HCT116 (cell line): ENCODE measurements at regions not wholly inside any gene's neighbourhood (a gene's known extent, or its start where the extent isn't known, plus 50 kb on each side); places are given as distances from the start of the nearest gene placed in this dataset.

Source experiments
- ATAC-seq: fragments of 200-7000 bp; cut with Tn5 transposase; 2 replicates; pipeline ENCODE4 v1.9.1; 2020; ENCODE audit warnings: mild to moderate bottlenecking, moderate library complexity
- BruUV-seq: library from RNA; stranded (reverse); fragments of 400-500 nt; replicated peaks from 2 replicates; lab custom pipeline; 2021; lab: Mats Ljungman, UMichigan
- CTCF ChIA-PET: fragments of 300-600 bp; sonication (Branson Sonifier 250); formaldehyde crosslinking; loops from one replicate; lab custom pipeline; 2021; ENCODE audit warnings: antibody characterized with exemption; lab: Charles Lee
- POLR2A ChIA-PET: fragments of 300-600, 350-600 bp; sonication (Branson Sonifier 250); formaldehyde crosslinking; loops from one replicate; lab custom pipeline; 2021; ENCODE audit warnings: antibody characterized with exemption; lab: Charles Lee
- RAD21 ChIA-PET, 2 experiments: fragments of 300-600 bp; sonication (Branson Sonifier 250); formaldehyde crosslinking; loops; one replicate each; lab custom pipeline; 2023; ENCODE audit warnings: low total read pairs in 2 of 2; ENCODE audit not compliant: uncharacterized antibody in 2 of 2, unreplicated experiment in 2 of 2, low non-redundant PET in 1 of 2; lab: Charles Lee
- DNase-seq: peaks from one replicate; pipeline ENCODE4 v3.0.0-alpha.2; 2010; ENCODE audit warnings: low read depth, low spot score
- H2AFZ ChIP-seq: fragments of 200-600 bp; shearing (Covaris generic), sonication (generic); 2 replicates; pipeline ENCODE4 v1.6.1; 2017; ENCODE audit warnings: low read depth, mixed run types, mixed read lengths, antibody characterized with exemption, low read length; ENCODE audit not compliant: poor library complexity, severe bottlenecking
- H3K27ac ChIP-seq: 2 replicates; pipeline ENCODE4 v1.5.1; 2012; ENCODE audit warnings: low read depth, low read length
- H3K27me3 ChIP-seq: fragments of 200-600 bp; sonication (generic); 2 replicates; pipeline ENCODE4 v1.6.1; 2016; ENCODE audit warnings: mixed run types, low read length, mixed read lengths; ENCODE audit not compliant: insufficient read depth
- H3K36me3 ChIP-seq, 2 experiments: fragments of 200-500 bp in 1 of 2; fragments of 200-600 bp in 1 of 2; sonication (Bioruptor generic) in 1 of 2; sonication (generic) in 1 of 2; 2 replicates each; pipeline versions ENCODE4 v1.5.1 to v1.6.1; 2014 to 2016; ENCODE audit warnings: low read length in 2 of 2, inconsistent platforms in 1 of 2, mixed read lengths in 1 of 2, mixed run types in 1 of 2; ENCODE audit not compliant: insufficient read depth in 2 of 2, control insufficient read depth in 1 of 2
- H3K4me1 ChIP-seq, 2 experiments: fragments of 200-600 bp in 1 of 2; sonication (generic) in 1 of 2; 2 replicates each; pipeline versions ENCODE4 v1.5.1 to v1.6.1; 2012 to 2017; ENCODE audit warnings: low read length in 2 of 2, inconsistent platforms in 1 of 2, mild to moderate bottlenecking in 1 of 2, mixed read lengths in 1 of 2, mixed run types in 1 of 2, moderate library complexity in 1 of 2; ENCODE audit not compliant: insufficient read depth in 2 of 2, control insufficient read depth in 1 of 2
- H3K4me2 ChIP-seq: fragments of 200-600 bp; sonication (generic); 2 replicates; pipeline ENCODE4 v1.6.1; 2017; ENCODE audit warnings: mixed run types, low read length, mixed read lengths
- H3K4me3 ChIP-seq, 2 experiments: fragments of 200-600 bp in 1 of 2; sonication (generic) in 1 of 2; replicated peaks in 1 of 2; 2 replicates each; pipeline ENCODE4 v1.5.1; 2011 to 2016; ENCODE audit warnings: low read length in 2 of 2, control low read depth in 1 of 2, low read depth in 1 of 2, mild to moderate bottlenecking in 1 of 2, mixed read lengths in 1 of 2, mixed run types in 1 of 2
- H3K79me2 ChIP-seq: fragments of 200-600 bp; sonication (generic); 2 replicates; pipeline ENCODE4 v1.6.1; 2017; ENCODE audit warnings: mild to moderate bottlenecking, mixed run types, low read length, moderate library complexity, mixed read lengths; ENCODE audit not compliant: insufficient read depth
- H3K9ac ChIP-seq: fragments of 200-600 bp; sonication (generic); 2 replicates; pipeline ENCODE4 v1.6.1; 2016; ENCODE audit warnings: low read length, mixed read lengths
- H3K9me2 ChIP-seq: fragments of 200-600 bp; sonication (generic), shearing (Covaris generic); 2 replicates; pipeline ENCODE4 v1.6.1; 2017; ENCODE audit warnings: mixed run types, mild to moderate bottlenecking, moderate library complexity; ENCODE audit not compliant: insufficient read depth
- H3K9me3 ChIP-seq, 2 experiments: fragments of 200-500 bp in 1 of 2; fragments of 200-600 bp in 1 of 2; sonication (Bioruptor generic) in 1 of 2; sonication (generic) in 1 of 2; 2 replicates each; pipeline ENCODE4 v1.6.1; 2014 to 2017; ENCODE audit warnings: low read length in 2 of 2, mixed read lengths in 2 of 2, inconsistent platforms in 1 of 2, low read depth in 1 of 2, mild to moderate bottlenecking in 1 of 2, mixed run types in 1 of 2, moderate library complexity in 1 of 2; ENCODE audit not compliant: control insufficient read depth in 1 of 2, insufficient read depth in 1 of 2
- H4K20me1 ChIP-seq: fragments of 200-600 bp; sonication (generic), shearing (Covaris generic); 2 replicates; pipeline ENCODE4 v1.6.1; 2017; ENCODE audit warnings: mixed run types, mild to moderate bottlenecking, moderate library complexity; ENCODE audit not compliant: insufficient read depth
- CBX3 ChIP-seq: IDR thresholded peaks from 2 replicates; pipeline ENCODE4 v1.6.1; 2012; ENCODE audit warnings: low read depth
- CEBPB ChIP-seq: IDR thresholded peaks from 2 replicates; pipeline ENCODE4 v1.6.1; 2012; ENCODE audit warnings: low read depth
- CTCF ChIP-seq, 3 experiments: fragments of 200-600 bp in 1 of 3; sonication (generic) in 1 of 3; IDR thresholded peaks in 2 of 3; conservative IDR thresholded peaks in 1 of 3; 2 replicates each; pipeline ENCODE4 v1.5.1; 2012 to 2017; ENCODE audit warnings: low read depth in 2 of 3, low read length in 2 of 3, antibody characterized with exemption in 1 of 3, borderline replicate concordance in 1 of 3, control low read depth in 1 of 3, mild to moderate bottlenecking in 1 of 3, mixed read lengths in 1 of 3, mixed run types in 1 of 3, moderate library complexity in 1 of 3; ENCODE audit not compliant: insufficient read depth in 1 of 3
- ELF1 ChIP-seq: IDR thresholded peaks from 2 replicates; pipeline ENCODE4 v1.6.1; 2012; ENCODE audit warnings: low read depth, borderline replicate concordance
- EZH2 ChIP-seq: fragments of 200-600 bp; sonication (generic); IDR thresholded peaks from 2 replicates; pipeline ENCODE4 v1.6.1; 2017; ENCODE audit warnings: antibody characterized with exemption, mixed run types
- EZH2phosphoT487 ChIP-seq: fragments of 200-600 bp; IDR thresholded peaks from 2 replicates; pipeline ENCODE4 v1.6.1; 2018; ENCODE audit warnings: antibody characterized with exemption, borderline replicate concordance
- JUND ChIP-seq: IDR thresholded peaks from 2 replicates; pipeline ENCODE4 v1.6.1; 2012
- POLR2A ChIP-seq: IDR thresholded peaks from 2 replicates; pipeline ENCODE4 v1.7.0; 2011; ENCODE audit warnings: borderline replicate concordance; ENCODE audit not compliant: insufficient read depth, insufficient read length; ENCODE audit errors: extremely low read depth
- POLR2AphosphoS5 ChIP-seq: IDR thresholded peaks from 2 replicates; pipeline ENCODE4 v1.6.1; 2011; ENCODE audit warnings: mild to moderate bottlenecking, low read depth, low read length, moderate library complexity
- RAD21 ChIP-seq: IDR thresholded peaks from 2 replicates; pipeline ENCODE4 v1.6.1; 2012; ENCODE audit warnings: low read depth, mild to moderate bottlenecking
- SIN3A ChIP-seq: IDR thresholded peaks from 2 replicates; pipeline ENCODE4 v1.6.1; 2012; ENCODE audit warnings: low read depth
- SRF ChIP-seq: IDR thresholded peaks from 2 replicates; pipeline ENCODE4 v1.6.1; 2012; ENCODE audit warnings: low read depth
- ZFX ChIP-seq: fragments of 450-650 bp; IDR thresholded peaks from 2 replicates; pipeline ENCODE4 v1.6.1; 2017
- ZNF274 ChIP-seq: fragments of 200-500 bp; sonication (Bioruptor generic); IDR thresholded peaks from 2 replicates; pipeline ENCODE4 v1.6.1; 2014; ENCODE audit warnings: mild to moderate bottlenecking, low read depth, low read length, inconsistent platforms
- intact Hi-C: fragments of 100-400 bp; cut with micrococcal nuclease; formaldehyde crosslinking; loops from 2 replicates; pipeline ENCODE4 v1.10.0; 2022
- TF ChIP-seq, protein P1 (sequence below): IDR thresholded peaks from 2 replicates; pipeline ENCODE4 v1.6.1; 2012; ENCODE audit warnings: low read depth
- TF ChIP-seq, protein P2 (sequence below): IDR thresholded peaks from 2 replicates; pipeline ENCODE4 v1.6.1; 2012
- TF ChIP-seq, protein P3 (sequence below): IDR thresholded peaks from 2 replicates; pipeline ENCODE4 v1.6.1; 2012

GRCh38 chr5:44945743-44946142 lies 137.0 kb downstream of the MRPS30 start:
- Histone ChIP-seq H3K9ac (no peak overlapping the region), H3K4me2 (no peak overlapping the region), H3K9me3 (no peaks in the 10 kb centered on the region), H3K79me2 (no peaks in the 10 kb centered on the region), H3K36me3 (no peaks in the 10 kb centered on the region), H4K20me1 (no peaks in the 10 kb centered on the region), H2AFZ (peak overlapping the region; percentile 46), H3K27ac (no peak overlapping the region), H3K4me3 (no peak overlapping the region), H3K4me1 (peaks cover 0 to 3% of the 10 kb centered on the region in 2 experiments; a peak in 1 of 4 replicates), H3K9me2 (no peaks in the 10 kb centered on the region), H3K27me3 (no peaks in the 10 kb centered on the region)
- CTCF ChIA-PET: no interaction called here
- RAD21 ChIA-PET: no interaction called here
- no peak for DNase-seq
- intact Hi-C loops: no loop called here
- no TSS peak for BruUV-seq
- no peak for ATAC-seq
- TF ChIP-seq EZH2phosphoT487 (no peak), JUND (no peak), SIN3A (no peak), RAD21 (no peak), POLR2A (no peak), CTCF (IDR thresholded peaks at IDR 0.05 in 2 of 3, conservative IDR thresholded peaks at IDR 0.05 in 1 of 3; ENCODE audit: borderline replicate concordance in 1 of 3, insufficient read depth in 1 of 3, low read depth in 2 of 3, low read length in 2 of 3) (no peak), CBX3 (no peak), SRF (no peak), CEBPB (no peak), ELF1 (no peak), ZNF274 (no peak), POLR2AphosphoS5 (no peak), EZH2 (no peak), ZFX (no peak)
- TF ChIP-seq, protein P1, sequence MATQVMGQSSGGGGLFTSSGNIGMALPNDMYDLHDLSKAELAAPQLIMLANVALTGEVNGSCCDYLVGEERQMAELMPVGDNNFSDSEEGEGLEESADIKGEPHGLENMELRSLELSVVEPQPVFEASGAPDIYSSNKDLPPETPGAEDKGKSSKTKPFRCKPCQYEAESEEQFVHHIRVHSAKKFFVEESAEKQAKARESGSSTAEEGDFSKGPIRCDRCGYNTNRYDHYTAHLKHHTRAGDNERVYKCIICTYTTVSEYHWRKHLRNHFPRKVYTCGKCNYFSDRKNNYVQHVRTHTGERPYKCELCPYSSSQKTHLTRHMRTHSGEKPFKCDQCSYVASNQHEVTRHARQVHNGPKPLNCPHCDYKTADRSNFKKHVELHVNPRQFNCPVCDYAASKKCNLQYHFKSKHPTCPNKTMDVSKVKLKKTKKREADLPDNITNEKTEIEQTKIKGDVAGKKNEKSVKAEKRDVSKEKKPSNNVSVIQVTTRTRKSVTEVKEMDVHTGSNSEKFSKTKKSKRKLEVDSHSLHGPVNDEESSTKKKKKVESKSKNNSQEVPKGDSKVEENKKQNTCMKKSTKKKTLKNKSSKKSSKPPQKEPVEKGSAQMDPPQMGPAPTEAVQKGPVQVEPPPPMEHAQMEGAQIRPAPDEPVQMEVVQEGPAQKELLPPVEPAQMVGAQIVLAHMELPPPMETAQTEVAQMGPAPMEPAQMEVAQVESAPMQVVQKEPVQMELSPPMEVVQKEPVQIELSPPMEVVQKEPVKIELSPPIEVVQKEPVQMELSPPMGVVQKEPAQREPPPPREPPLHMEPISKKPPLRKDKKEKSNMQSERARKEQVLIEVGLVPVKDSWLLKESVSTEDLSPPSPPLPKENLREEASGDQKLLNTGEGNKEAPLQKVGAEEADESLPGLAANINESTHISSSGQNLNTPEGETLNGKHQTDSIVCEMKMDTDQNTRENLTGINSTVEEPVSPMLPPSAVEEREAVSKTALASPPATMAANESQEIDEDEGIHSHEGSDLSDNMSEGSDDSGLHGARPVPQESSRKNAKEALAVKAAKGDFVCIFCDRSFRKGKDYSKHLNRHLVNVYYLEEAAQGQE: no peak
- TF ChIP-seq, protein P2, sequence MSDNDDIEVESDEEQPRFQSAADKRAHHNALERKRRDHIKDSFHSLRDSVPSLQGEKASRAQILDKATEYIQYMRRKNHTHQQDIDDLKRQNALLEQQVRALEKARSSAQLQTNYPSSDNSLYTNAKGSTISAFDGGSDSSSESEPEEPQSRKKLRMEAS: no peak
- TF ChIP-seq, protein P3, sequence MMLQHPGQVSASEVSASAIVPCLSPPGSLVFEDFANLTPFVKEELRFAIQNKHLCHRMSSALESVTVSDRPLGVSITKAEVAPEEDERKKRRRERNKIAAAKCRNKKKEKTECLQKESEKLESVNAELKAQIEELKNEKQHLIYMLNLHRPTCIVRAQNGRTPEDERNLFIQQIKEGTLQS: no peak
- POLR2A ChIA-PET: no interaction called here
